ENCODE measurements at regions not wholly inside any gene's neighbourhood (a gene's known extent, or its start where the extent isn't known, plus 50 kb on each side); places are given as distances from the start of the nearest gene placed in this dataset.
"Not testable (repeated sequence)": the region's sequence is repeated elsewhere in the genome, so short reads cannot be mapped to it uniquely, and the experiment has no call there.

DNA sequence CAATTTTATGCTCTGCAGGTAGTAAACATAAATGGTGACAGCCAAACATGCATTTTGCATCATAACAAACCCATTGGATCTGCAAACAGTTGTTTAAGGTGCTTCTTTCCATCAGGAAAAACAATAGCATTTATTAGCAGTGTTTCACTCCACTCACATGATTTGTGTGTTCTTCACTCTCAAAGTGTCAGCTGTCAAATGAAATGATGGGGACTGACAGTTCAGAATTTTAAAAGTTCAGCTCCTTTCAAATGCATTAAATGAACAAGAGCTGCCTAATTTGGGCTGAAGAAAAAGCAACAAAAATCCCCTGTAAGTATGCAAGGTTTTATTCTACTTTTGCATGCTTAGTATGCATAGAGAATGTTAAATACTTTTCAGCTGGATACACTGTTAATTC, 145.2 kb upstream of the CDIN1 start:
- DNase-seq = no peak

DNA sequence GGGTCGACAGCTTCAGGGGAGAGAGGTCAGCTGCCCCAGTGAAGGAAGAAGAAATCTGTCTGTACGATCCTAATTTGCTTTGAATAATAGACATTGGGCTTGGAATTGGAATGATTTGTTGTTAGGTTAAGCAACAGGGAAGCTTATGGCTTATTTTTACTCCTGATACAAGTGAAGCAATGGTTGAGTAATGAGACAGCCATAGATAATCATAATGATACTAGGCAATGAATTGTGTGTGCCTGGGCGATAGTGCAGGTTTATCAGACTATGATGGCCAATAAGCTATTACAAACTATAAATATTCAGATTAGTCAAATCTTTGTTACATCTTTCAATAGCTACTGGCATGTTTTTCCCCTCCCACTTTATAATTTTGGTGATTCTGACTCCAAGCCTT, 140.9 kb upstream of the CDIN1 start:
- no peak for DNase-seq

DNA sequence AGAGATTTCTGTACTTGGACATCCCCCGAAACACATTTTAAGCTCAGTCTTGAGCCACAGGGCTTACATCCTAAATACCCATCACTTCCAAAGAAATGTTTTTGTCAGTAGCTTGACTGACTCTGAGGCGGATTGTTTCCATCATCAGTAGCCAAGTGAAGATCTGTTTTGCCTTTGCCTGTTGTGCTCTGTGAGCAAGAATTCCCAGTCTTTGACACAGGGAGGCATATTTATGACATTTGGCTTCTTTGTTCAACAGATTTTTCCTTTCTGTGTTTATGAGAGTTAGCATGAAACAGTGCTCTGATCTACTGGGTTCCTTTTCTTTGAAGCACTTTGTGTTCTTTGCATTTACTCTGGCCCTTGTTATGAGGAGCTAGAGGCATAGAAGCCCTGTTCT, 132.1 kb upstream of the CDIN1 start:
- DNase-seq = no peak

DNA sequence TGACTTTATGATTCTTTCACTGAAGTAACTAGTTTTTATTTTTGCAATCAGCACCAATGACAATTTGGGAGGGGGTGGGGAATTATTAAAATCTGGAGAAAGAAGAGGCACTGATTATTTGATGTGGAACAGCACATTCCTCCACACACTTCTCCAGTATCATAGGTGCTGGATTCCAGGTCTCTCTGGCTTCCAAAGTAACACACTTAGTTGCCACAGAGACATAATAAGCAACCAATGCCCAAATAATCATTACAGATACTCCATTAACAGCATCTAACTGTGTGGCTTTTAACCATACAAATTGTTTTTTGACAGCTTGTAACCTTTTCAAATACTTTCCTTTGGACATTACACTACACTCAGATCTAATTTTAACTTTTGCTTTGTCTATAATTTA, 131.0 kb upstream of the CDIN1 start:
- no peak for DNase-seq

DNA sequence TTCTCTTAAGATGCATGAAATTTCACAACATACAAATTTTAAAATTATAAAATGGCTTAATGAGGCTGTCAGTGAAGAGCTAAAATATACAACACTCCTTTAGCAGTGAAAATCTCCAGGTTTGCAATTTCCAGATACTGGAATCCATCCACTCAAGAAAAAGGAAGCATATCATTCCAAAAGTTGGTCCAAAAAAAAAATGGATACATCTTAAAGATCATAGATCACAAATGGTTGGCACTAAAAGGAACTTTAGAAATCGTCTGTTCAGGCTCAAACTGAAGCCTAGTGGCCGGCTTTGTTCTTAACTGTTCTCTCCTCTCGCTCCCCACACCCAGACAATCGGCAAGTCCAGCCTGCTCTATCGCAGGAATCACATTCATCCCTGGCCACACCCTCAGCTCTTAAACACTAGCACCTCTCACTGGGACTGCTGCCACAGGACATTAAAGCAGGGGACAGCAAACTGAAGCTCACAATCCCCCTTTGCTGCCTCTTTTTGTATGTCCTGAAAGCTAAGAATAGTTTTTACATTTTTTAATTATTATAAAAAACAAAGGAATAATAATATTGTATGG, 130.3 kb upstream of the CDIN1 start:
- no peak for DNase-seq

DNA sequence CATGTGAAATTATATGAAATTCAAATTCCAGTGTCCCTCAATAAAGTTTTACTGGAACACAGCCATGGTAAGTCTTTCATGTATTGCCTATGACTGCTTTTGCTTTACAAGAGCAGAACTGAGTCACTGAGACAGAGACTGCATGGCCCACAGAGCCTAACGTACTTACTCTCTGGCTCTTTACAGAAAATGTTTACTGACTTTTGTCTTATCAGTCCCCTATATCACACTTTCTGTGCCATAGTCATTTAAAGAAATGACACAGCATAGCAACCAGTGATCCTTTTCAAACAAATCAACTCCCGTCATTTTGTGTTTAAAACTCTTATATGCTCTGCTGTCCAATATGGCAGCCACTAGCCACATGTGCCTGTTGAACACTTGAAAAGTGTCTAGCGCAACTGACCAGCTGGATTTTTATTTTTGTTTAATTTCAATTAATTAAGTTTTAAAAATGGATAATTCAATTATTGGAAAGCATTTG, 129.7 kb upstream of the CDIN1 start:
- DNase-seq = no peak

DNA sequence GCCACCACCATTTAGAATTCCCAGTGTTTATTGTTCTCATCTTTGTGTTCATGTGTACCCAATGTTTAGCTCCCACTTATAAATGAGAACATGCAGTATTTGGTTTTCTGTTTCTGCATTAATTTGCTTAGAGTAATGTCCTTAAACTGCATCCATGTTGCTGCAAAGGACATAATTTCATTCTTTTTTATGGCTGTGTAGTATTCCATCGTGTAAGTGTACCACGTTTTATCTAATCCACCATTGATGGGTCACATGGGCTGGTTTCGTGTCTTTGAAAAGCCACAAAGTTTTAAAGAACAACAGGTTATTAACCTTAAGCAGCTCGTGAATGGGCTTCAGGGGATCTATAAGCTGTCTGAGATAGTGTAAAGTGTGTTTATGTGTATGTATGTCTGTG, 125.2 kb upstream of the CDIN1 start:
- DNase-seq = not testable (repeated sequence)

DNA sequence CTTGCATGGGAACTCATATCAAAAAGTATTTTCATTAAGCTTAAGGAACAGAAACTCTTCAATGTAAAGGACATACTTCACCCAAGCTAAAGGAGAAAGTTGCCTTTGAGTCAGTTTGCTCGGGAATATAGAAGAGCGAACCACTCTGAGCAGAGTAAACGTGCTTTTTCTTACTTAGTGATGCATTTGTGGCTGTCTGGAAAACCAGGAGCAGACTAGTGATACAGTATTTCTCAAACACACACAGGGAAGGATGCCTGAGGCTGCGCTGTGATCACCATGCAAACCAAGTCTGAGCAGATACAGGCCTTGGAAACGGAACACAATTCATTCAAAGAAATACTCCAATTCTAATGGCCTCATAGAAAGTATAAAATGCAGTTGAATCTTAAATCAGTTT, 121.0 kb upstream of the CDIN1 start:
- DNase-seq = no peak

DNA sequence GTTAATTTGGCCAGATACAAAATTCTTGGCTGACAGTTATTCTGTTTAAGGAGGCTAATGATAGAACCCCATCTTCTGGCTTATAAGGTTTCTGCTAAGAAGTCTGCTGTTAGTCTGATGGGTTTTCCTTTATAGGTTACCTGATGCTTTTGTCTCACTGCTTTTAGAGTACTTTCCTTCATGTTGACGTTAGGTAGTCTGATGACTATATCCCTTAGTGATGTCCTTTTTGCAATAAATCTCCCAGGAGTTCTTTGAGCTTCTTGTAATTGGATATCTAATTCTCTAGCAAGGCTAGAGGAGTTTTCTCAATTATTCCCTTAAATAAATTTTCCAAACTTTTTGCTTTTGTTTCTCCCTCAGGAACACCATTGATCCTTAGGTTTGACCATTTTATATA, 114.1 kb upstream of the CDIN1 start:
- DNase-seq = no peak

DNA sequence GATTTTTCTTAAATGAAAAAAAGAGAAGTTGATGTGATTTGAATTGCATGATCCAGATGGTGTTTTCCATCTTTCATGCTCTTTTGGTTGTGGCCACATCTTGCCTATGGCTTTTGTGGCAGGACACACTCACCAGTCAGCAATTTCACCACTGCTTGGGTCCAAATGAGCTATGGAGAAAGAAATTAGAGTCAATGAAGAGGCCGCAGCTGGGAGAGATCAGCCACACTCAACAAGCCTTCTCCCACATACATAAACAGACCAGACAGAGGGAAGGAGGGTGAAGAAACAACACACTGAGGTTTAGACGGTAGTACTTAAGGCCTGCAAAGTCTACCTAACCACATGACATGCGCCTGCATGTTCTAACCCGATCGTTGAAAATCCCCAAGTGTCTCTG, 110.7 kb upstream of the CDIN1 start:
- no peak for DNase-seq

DNA sequence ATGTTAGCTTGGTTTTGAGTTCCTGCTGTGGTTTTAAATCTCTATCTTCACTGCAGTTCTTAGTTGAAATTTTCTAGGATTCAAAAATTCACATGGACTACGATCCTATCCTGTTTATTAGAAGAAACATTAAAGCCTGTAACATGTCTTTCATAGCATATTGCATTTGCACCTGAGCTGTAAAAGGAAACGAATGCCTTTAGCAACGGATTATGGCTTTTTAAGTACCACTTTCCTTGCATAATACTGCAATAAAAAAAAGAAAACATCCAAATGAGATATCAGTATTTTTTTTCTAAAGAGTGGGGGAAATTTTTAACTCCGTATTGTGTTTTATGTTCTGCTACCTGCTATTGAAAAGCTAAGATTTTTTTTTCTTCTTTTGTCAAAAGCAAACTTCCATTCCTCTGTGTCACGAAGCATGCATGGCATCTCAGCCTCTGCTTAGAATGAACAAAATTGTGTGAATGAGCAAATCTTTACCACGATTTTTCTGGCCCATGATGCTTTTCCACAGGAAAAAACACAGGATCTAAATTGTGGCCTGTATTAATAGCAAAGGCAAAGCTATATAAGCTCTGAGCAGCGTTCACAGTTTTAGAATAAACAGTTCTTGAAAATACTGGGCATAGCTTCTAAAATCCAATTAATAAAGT, 110.0 kb upstream of the CDIN1 start:
- no peak for DNase-seq

DNA sequence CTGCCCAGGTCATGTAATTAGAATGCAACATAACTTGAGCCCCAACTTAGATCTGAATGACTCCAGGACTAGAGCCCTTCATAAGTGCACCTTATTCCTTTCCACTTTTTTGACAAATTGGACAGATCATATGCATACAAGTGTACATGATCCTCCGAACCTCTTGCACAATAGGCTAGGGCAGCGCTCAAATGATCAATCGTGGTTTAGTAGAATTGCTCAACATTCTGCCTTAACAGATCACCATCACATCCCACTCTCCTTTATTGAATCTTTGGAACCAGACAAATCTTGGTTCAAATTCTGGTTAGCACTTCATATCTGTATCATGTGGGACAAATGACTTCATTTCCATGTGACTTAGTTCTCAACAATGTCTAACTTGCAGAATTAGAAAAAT, 106.8 kb upstream of the CDIN1 start:
- DNase-seq = no peak

DNA sequence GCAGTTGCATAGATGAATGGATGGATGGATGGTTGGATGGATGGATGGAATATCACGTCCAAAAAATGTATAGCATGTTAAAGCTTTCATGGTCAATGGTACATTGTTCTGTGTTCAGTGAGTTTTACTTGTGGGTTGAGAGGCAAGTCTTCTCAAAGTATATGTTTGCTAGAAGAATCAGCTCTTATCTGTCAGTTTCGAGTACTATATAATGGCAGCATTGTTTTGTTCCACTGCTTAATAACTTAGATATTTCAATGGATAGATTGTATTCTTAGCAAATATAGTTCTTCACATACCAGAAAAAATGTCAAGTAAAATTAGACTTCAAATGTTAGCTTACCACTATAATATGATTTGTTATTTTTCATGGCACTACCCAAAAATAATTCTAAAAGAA, 100.9 kb upstream of the CDIN1 start:
- no peak for DNase-seq

DNA sequence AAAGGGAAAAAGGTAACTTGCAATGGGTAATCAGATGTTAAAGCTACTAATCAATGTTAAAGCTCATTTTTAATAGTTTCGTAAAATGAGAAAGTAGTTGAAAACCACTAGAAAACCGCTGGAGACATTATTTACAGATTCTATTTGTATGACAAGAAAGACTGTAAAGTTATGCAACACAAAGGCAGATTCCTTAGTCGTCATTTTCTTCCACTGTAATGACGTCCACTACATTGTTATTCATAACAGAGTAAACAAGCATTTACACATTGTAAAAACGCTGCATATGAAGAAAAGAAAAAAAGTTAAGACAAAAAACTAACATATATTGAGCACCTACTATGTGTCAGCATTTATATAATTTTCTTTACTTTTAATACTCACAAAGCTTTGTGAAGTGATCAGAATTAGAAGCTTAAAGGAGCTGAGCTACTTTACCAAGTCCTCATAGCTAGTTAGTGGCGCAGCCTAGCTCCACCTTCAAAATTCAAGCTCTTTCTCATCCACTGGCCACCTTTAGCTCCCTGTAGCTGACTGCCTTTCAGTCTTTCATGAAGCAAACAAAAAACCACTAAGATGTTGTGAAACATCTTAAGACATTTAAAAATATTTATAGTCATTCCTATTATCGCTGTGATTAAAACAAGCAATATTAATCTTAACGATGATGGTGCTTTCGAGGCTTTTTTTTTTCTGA, 100.1 kb upstream of the CDIN1 start:
- no peak for DNase-seq

DNA sequence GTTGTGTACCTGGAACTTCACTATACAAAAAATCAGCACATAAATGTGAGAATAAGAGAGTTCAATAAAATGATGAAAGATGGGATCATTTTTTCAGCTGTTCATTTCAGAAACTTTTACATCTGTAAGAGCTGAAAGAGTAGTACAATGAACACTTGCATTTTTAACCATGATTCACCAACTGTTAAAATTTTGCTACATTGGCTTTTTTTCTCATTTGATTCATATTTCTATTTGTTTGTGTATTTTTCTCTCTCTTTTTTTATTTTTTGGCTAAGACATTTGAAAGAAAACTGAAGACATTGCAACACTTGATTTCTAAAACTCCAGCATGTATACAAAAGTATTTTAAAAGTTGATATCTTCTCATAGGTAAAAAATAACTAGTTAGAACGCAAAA, 98.3 kb upstream of the CDIN1 start:
- no peak for DNase-seq

DNA sequence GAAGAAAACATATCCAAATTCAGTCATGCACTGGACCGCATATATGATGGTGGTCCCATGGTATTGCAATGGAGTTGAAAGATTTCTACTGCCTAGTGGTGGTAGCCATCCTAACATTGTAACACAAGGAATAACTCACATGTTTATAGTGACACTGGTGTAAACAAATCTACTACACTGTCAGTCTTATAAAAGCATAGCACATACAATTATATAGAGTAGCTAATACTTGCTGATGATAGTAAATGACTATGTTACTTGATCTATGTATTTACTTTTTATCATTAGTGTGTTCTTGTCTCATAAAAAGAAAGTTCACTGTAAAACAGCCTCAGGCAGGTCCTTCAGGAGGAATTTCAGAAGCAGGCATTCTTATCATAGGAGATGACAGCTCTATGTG, 96.0 kb upstream of the CDIN1 start:
- DNase-seq = no peak

DNA sequence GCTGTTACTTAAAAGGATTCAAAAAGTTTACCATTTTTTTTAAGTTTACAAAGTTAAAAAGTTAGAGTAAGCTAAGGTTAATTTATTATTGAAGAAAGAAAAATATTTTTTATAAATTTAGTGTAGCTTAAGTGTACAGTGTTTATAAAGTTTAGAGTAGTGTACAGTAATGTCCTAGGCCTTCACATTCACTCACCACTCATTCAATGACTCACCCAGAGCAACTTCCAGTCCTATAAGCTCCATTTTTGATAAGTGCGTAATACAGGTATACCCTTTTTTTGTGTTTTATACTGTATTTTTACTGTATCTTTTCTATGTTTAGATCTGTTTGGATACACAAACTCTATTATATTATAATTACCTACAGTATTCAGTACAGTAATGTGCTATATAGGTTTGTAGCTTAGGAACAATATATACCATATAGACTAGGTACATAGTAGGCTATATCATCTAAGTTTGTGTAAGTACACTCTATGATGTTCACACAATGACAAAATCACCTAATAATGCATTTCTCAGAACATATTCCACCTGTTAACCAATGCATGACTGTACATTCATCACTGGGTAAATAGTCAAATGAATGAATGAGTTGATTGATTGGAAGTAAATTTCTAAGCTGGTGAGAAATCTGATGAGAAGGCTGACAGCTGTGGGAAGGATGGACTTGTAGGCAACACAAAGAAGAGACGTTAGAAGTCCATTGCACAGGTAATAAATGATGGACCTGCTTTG, 95.2 kb upstream of the CDIN1 start:
- DNase-seq = no peak

DNA sequence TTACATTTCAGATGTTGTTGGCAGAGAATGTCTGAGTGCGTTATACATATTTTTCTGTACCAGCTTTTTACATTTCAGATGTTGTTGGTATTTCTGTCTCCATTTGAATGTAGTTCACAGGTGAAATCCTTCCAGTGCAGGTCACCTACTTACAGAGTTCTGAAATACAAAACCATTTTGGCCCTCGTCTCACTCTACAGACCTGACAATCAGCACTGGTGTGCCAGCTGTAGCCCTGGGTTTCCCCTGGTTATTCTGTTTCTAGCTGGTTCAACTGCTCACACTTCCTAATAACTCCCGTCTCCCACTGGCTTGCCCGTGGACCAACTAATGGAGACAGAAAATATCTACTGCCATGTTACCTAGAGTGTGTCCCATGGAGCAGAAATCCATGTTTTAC, 87.5 kb upstream of the CDIN1 start:
- DNase-seq = no peak

DNA sequence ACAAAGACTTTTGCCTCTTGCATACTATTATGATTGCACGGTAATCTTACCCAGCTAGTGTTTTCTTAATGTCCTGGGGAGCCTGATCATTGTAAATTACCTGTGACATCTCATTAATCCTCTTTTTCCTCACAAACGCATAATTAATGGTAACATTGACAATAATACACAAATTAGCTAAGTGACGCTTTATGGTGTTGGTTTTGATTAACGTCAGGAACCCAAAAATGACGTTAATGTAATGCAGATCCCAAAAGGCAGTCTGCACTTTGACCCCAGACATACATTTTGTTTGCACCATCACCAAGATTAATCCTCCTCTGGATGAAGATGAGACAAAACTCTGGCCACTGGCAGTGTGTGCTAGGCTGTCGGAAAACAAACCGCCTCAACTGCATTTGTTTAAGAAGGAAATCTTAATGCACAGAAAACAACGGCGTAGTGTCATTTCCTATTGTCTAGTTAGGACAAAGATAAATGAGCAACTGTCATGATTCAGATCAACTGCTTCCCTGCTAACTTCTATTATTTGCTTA, 83.9 kb upstream of the CDIN1 start:
- DNase-seq = no peak

DNA sequence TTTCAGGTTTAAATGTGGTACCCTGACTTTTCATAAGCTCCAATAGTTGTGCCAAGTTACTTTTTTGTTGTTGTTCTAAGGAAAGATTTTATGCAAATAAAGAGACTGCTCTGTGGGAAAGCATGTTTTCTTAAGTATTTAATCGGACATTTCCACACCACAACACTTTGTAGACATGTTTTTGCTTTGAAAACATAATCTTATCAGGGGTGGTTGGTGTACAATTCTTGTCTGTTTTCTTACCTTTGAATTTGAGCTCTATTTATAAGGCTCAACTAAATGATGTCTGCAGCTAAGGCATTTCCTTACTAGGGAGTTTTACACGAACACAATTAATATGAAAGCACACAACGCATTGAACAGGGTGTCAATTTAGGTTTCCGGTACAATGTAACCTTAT, 81.5 kb upstream of the CDIN1 start:
- no peak for DNase-seq

DNA sequence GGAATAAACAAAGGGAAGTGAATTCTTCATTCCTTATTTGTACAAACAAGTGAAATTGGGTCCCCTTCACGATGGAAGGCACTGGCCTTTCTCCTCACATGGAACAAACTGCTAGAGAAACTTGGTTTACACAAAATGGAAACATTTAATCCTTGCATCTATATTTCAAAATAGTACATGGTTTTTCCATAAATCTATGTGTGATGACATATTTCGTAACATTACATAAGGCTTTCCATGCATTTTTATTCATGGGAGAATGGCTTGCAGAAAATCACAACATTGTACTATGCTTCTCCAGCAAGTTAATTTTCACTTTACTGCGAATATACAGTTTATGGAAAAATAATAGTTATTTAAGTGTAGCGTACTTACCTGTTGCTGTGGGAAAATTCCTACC, 81.0 kb upstream of the CDIN1 start:
- DNase-seq = no peak

DNA sequence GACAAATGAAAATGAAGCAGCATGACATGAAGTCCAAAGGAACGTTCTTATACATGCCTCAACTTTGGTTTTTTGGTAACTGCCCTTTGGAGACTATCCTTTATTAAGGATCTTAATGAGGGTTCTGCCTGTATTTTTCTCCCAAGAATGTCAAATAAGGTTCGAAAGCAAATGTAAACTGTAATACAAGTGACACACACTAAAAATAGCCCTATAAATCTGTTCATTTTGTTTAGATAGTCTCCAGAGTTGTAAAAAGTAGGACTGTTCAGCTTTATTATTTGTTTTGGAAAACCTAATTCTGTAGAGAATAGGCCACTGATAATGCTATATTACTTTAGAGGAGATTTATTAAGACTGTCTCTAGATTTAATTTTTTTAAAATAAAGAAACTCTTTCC, 80.5 kb upstream of the CDIN1 start:
- DNase-seq = no peak
